GM19452 (cell line): ENCODE measurements at regions not wholly inside any gene's neighbourhood (a gene's known extent, or its start where the extent isn't known, plus 50 kb on each side); places are given as distances from the start of the nearest gene placed in this dataset.
"Not testable (repeated sequence)": the region's sequence is repeated elsewhere in the genome, so short reads cannot be mapped to it uniquely, and the experiment has no call there.

Experiments used
- ATAC-seq: cut with Tn5 transposase; IDR thresholded peaks from one replicate; pipeline ENCODE4 v1.9.1; 2021; ENCODE audit not compliant: unreplicated experiment

DNA sequence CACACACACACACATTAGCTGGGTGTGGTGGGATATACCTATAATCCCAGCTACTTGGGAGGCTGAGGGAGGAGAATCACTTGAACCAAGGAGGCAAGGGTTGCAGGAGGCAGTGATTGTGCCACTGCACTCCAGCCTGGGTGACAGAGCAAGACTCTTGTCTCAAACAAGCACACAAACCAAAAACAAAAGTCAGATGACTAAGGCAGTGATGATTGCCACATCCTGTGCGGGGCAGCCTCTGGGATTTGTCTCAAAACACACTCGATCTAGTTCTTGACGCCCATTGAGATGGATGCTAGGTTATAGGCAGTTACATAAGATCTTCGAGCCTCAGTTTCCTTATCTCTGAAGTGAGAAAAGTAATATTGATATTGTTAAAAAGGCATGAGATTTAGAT is 57.8 kb upstream of the NBPF8 start:
- not testable (repeated sequence) for ATAC-seq

DNA sequence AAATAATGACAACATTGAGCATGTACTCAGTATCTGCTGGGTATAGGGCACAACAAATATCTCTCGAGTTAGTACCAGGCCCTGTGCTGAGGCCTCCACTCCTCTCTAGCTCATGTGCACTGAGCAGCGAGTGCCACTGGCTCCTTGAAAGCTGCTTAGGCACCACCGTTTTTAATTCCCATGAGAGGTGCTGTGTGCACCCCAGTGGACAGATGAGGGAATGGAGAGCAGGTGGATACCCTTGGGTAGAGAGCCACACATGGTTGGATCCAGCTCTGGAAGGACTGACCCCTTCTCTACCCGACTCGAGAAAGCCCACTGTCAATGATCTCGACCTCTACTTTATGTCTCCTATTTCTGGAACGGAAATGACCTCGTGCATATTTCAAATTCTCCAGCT is 58.7 kb upstream of the NBPF8 start:
- not testable (repeated sequence) for ATAC-seq

GRCh38 chr1:120354618-120355184 is 60.1 kb upstream of the NBPF8 start:
- ATAC-seq = peak; percentile 82

DNA sequence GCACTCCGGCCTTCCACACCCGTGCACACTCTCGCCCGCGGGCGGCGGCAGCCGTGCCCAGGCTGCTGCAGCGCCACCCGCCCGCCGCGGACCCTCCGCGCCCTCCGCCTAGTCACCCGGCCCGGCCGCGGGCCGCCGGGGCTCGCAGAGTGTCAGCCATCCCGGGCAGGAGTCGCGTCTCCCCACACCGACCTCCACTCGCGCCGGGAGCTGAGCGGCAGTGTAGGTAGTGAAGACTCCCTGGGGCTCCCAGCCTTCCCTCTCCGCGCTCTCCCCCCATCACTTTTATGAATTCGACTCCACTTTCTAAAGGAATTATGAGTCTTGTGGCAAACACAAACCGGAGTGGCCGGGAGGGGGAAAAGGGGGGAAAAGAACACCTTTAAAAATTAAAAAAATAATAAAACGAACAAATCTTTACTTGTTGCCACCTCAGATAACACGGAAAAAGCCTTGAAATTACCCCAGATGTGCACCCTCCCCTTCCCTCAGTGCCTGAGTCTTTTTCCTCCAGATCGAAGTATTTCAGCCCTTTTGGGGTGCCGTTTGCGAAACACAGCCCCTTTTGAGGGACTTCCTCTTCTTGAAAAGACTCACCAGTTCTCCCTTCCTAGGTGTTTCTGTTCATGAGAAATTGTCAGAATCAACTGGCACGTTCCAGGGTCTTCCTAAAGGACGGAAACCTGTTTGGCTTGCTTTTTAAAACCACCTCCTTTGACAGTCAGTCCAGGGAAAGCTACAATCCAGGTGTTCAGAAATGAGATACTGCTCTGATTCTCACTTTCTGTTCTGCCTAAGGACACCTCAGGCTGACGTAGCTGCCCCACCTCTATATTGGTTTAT is 72.4 kb upstream of the NBPF8 start:
- ATAC-seq = not testable (repeated sequence)

GRCh38 chr1:120341756-120342155 is 73.1 kb upstream of the NBPF8 start:
- not testable (repeated sequence) for ATAC-seq

DNA sequence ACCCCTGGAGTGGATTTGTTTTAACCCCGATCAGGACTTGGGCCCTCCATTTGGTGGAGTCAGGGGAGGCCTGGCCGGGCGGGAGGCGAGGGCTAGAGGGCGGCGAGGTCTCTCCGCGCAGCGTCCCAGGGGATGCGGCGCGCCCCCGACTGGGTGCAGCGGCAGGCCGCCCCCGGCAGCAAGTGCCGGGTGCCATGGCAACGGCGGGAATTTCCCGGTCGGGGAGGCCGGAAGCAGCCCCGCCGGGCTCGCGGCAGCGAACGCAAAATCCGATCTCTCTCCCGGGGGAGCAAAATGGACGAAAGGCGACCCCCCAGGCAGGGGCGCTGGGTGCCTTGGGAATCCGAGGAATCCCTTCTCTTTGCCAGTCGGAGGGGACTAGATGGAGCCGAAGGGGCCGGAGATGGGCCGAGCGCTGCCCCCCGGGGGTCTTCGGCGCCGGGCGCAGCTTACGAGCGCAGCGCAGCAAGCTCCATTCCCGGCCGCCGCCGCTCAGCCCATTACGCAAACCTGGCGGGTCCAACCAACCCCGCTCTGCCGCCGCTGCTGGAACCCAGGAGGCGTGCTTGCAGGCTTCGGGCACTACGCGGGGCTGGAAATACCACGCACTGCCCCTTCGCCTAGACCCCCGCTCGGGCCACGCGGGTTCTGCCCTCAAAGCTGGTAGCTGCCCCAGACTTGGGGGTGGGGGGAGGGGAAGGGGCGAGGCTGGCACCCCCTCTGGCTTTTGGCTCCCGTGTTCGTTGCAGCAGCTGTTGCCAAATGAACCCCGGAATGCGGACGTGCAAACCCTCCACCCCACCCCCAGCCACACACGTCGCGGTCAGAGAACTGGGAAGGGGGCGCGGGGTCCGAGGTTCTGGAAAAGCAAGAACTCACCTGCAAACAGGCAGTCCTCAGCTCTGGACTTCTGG is 73.7 kb upstream of the NBPF8 start:
- ATAC-seq = not testable (repeated sequence)

- ATAC-seq = not testable (repeated sequence)
Observed at GRCh38 chr1:120315738-120316137, 99.1 kb upstream of the NBPF8 start.

DNA sequence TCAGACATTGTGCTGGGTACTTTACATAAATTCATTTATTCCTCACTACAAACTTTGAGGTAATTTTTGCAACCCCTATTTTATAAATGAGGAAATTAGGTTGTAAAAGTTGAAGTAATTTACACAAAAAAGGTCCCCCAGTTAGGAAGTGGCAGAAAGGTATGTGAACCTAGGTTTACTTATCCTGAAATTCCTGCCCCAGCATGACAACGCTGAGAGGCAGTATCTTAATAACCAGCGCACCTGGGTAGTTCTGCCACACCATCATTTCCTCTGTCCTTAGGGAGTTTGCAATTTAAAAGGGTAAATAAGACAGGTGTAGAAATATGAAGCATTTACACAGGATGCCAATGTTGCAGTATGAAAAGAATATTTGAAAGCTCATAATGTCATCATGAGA is 102.9 kb upstream of the NBPF8 start:
- not testable (repeated sequence) for ATAC-seq

- not testable (repeated sequence) for ATAC-seq
Observed at GRCh38 chr1:120308940-120309578, 105.8 kb upstream of the NBPF8 start.

DNA sequence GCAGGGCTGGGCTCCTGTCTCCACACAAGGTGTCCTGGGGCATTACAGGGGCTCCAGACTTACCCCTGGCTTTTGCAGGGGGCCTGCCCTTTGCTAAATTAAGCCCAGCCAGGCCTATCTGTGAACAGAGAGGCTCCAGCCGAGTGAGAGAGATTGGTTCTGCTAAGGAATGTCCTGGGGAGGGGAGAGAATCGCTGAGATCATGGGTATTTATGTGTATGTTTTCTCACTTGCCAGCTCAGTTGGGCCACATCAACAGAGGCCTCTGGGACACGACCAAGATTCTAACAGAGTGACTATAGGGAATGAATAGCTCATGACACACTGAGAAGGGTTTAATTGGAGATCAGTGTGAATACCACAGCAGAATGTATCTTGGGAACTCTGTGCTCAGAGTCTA is 109.8 kb upstream of the NBPF8 start:
- not testable (repeated sequence) for ATAC-seq

GRCh38 chr1:120304341-120304740 is 110.5 kb upstream of the NBPF8 start:
- ATAC-seq = not testable (repeated sequence)

GRCh38 chr1:120299433-120300057 is 115.3 kb upstream of the NBPF8 start:
- not testable (repeated sequence) for ATAC-seq

DNA sequence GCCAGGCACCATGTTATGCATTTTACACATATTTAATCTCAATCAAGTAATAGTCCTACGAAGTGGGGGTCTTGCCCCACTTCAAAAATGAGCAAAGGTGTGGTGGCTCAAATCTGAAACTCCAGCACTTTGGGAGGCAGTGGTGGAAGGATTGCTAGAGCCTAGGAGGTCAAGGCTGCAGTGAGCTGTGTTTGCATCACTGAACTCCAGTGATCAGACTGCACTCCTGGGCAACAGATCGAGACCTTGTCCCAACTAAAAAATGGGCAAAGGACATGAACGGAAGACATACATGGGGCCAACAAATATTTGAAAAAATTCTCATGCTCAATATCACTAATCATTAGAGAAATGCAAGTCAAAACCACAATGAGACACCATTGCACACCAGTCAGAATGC is 116.3 kb upstream of the NBPF8 start:
- ATAC-seq = not testable (repeated sequence)

- not testable (repeated sequence) for ATAC-seq
Observed at GRCh38 chr1:120297345-120297953, 117.4 kb upstream of the NBPF8 start.

DNA sequence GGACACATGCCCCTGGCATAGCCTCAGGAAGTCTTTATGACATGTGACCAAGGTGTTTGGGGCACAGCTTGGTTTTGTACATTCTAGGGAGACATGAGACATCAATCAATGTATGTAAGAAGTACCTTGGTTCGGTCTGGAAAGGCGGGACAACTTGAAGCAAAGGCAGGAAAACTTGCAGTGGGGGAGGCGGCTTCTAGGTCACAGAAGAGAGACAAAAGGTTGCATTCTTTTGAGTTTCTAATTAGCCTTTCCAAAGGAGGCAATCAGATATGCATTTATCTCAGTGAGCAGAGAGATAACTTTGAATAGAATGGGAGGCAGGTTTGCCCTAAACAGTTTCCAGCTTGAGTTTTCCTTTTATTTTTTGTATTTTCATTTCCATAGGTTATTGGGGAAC is 113.8 kb upstream of the SEC22B start:
- ATAC-seq = not testable (repeated sequence)

DNA sequence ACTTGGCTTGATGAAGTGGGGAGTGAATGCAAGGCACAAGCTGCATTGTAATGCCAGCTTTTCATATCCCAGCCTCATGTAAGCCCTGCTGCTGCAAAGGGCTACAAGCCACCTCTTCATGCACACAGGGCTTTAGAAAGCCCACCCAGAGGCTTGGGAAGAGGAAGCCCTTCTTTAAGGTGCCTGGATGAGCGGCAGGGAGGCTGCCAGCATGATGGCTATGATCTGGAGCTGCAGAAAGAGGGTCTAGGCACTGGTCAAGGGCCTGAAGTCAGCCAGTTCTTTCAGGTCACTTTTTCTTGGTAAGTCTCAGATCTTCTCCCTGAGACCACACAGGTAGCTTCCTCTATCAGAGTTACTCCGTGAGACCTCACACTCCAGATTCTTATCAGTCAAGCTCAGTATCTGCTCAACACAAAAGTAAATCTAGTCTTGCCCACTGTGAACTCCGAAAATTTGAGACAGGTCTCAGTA is 113.3 kb upstream of the SEC22B start:
- not testable (repeated sequence) for ATAC-seq

DNA sequence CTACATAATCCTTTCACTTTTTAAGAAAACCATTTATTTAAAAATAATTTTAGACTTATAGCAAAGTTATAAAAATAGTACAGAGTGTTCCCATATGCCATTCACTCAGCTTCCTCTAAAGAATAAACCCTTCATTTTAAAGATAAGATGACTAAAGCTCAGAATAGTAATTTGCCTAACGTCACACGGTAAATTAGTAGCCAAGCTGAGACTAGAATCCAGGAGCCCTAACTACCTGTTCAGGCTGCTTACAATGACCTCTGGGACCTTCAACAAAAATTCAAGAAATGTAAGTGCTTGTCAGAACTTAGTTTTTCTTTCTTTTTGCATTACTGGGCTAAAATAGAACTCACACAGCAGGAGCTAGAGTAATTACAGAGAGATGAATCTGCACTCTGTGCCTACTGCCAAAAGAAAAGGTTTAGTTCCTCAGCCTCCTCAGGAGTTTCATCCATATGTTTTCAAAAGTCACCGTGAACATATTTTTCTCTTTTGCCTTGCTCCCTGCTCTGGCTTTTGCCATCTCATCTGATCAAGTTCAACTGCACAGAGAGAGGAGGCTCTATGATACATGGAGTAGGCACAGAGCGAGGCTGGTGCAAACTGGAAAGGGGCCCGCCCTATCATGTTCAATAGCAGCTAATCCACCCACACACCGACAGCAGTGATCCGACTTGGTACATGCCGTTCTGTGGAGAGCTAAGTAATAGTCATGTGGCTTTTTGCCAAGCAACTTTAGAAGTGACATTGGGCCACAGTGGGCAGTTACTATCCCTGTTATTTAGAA is 112.7 kb upstream of the SEC22B start:
- not testable (repeated sequence) for ATAC-seq

DNA sequence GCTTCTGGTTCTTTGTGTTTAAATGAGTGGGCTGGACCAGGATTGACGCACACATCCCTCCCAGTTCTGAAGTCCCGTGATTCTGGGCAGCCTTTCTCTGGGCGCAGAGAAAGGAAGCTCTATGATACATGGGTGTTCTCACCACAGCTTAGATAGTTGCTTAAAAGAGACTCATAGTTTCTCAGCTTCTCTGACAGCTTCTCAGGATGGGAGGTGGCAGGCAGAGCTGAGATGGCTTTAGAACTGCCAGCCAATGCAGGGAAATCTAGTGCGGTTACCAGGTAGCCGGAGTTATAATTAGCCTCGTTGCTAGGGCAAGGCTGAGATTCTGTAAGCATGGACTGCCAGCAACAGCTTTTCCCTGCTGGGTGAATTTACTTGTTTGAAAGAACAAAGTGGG is 111.8 kb upstream of the SEC22B start:
- not testable (repeated sequence) for ATAC-seq
